ENCODE measurements at regions not wholly inside any gene's neighbourhood (a gene's known extent, or its start where the extent isn't known, plus 50 kb on each side); places are given as distances from the start of the nearest gene placed in this dataset.

- no peak for DNase-seq (ENCODE audit: low read depth in 2 of 3, low spot score in 1 of 3)
Observed at GRCh38 chr6:168384045-168385036, 56.6 kb upstream of the SMOC2 start.

GRCh38 chr6:168385037-168385759 is 55.8 kb upstream of the SMOC2 start:
- no peak for DNase-seq (ENCODE audit: low read depth in 2 of 3, low spot score in 1 of 3)

- no peak for DNase-seq (ENCODE audit: low read depth in 2 of 3, low spot score in 1 of 3)
Observed at GRCh38 chr6:168385858-168386735, 54.9 kb upstream of the SMOC2 start.

- no peak for DNase-seq (ENCODE audit: low read depth in 2 of 3, low spot score in 1 of 3)
Observed at GRCh38 chr6:168386973-168387372, 54.0 kb upstream of the SMOC2 start.

GRCh38 chr6:168387426-168387825 is 53.6 kb upstream of the SMOC2 start:
- no peak for DNase-seq (ENCODE audit: low read depth in 2 of 3, low spot score in 1 of 3)

GRCh38 chr6:168387911-168388310 is 53.1 kb upstream of the SMOC2 start:
- DNase-seq (ENCODE audit: low read depth in 2 of 3, low spot score in 1 of 3): no peak

GRCh38 chr6:168388641-168389633 is 52.0 kb upstream of the SMOC2 start:
- no peak for DNase-seq (ENCODE audit: low read depth in 2 of 3, low spot score in 1 of 3)

- DNase-seq (ENCODE audit: low read depth in 2 of 3, low spot score in 1 of 3): no peak
Observed at GRCh38 chr6:168390749-168391420, 50.1 kb upstream of the SMOC2 start.

Data from stimulated activated CD4-positive, alpha-beta T cell treated with anti-CD3 and anti-CD28 coated beads, Interleukin-12 subunit alpha, Interleukin-12 subunit beta, amount 100 ng/mL, for 48 hours (primary cell).